SIG-M5 treated with dmso at 0.1 percent for 504 hours (cell line): ENCODE measurements at regions not wholly inside any gene's neighbourhood (a gene's known extent, or its start where the extent isn't known, plus 50 kb on each side); places are given as distances from the start of the nearest gene placed in this dataset.

ENCODE experiments used
- DNase-seq: peaks from one replicate; lab custom pipeline; 2025; ENCODE audit not compliant: unreplicated experiment; lab: John Stamatoyannopoulos, UW

DNA sequence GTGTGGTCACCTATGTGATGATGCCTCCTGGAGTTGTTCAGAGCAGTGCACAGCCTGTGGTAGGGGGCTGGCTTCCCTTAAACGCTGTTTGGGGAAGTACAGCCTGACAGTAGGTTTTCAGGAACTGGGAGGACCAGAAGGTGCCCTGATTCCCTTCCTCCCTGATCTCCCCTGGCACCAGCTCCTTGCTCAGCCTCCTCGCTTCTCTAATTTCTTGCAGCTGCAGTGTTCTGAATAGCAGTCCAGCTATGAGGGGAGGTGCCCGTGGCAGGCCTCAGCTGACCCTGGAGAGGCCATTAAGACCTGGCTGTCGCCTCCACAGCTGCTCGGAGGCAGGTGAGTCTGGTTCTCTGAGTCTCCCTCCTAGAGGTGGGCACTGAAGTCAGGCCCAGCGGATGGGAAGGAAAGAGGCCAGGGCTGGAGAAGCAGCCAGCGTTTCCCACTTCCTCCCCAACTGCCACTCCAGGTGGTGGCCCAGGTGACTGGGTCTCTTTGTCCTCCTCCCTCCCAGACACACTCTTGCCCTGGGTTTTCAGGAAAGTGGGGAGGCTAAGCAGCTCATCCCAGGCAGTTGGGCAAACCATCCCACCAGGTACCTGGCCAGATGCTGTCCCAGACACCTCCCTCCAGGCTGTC is 52.0 kb upstream of the RPL11 start:
- peak; percentile 2 for DNase-seq

DNA sequence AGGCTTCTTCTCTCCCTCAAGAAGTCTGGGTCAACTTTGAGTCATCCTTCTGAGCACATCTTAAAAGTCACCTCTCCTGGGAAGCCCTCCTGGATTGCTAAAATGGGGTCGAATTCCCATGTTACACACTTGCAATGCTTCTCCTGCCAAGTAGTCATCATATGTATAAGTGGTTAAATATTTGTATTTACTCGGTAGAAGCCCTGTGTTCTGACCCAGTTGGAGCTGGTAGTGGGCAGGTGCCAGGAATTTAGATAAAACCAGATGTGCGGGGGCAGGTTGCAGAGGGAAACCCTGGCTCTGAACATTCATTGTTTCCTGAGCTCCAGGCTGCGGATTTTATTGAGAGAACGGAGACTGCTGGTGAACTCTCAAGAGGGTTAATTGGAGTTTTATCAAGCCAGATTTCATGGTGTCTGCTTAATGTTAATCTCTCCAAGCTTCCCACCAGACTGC is 52.8 kb upstream of the RPL11 start:
- no peak for DNase-seq

DNA sequence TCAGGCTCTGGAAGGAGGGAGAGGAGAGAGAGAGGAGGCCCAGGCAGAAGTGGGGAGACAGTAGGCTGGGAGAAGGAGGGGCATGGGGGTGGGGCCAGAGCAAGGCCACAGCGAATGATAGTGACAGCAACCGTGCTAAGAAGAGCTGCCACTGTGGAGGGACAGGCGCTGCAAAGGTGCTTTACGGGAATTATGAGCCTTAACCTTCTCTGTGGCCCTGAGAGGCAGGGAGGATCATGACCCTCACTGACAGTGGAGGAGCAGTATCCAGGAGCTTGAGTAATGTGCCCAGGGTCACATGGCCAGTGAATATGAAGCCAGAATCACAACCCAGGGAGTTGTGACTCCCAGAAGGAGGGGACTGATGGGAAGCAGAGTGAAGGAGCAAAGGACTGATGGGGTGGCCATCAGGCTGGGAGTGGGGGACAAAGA is 53.4 kb upstream of the RPL11 start:
- DNase-seq: no peak

DNA sequence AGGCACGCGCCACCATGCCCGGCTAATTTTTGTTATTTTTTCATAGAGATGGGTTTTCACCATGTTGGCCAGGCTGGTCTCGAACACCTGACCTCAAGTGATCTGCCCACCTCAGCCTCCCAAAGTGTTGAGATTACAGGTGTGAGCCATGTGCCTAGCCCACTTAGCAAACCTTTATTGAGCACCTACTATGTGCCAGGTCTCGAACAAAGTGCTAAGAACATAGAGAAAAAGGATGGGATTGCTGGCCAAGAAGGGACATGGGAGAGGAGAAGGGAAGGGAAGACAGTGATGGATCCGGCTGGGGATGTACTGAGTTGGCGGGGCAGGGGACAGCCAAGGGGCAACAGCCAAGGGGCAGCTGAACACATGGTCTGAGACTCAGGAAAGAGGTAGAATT is 55.6 kb upstream of the RPL11 start:
- DNase-seq: no peak

DNA sequence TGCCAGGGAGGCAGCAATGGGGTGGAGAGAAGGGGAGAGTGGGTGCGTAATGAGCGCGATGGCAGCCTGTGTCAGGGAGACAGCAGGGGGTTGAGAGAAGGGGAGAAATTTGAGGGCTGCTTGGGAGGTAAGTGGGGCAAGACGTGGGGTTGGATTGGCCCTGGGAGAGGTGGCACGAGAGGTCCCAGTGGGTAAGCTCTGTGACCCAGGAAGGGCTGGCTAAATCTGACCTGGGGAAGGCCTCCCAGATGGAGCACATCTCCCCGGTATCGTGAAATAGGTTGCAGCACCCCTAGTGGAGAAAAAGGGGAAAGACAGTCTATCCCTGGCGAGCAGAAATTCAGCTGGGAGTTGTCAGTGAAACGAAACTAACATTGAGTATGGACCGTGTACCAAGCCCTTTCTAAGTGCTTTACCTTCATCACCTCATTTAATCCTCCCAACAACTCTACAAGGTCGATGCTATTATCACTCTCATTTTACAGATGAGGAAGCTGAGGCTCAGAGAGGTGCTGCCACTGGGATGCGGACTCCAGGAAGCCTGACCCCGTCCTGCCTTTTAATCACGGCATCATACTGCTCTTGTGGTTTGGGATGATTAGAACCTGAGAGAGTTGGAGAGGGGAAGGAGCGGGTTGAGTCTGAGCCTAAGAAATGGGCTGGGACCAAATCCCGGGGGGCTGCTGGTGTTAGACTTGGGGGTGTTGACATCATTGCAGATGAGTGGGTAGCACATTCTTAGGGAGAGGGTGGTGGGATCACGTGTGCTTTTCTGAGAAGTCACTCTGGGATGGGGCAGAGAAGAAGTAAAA is 56.6 kb upstream of the RPL11 start:
- peak; percentile 70 for DNase-seq

DNA sequence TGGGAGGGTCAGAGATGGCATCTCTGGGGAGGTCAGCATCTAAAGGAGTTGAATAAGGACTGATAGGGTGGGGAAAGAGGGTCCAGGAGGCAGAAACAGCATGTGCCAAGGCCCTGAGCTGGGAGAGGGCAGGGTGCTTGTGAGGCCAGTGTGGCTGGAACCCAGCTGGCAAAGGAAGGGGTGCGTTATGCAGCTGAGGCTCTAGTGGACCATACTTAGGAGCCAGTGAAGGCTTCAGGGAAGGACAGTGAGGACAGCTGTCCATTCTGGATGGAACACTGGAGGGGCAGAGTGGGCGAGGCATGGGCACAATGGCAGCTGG is 57.1 kb upstream of the RPL11 start:
- no peak for DNase-seq

DNA sequence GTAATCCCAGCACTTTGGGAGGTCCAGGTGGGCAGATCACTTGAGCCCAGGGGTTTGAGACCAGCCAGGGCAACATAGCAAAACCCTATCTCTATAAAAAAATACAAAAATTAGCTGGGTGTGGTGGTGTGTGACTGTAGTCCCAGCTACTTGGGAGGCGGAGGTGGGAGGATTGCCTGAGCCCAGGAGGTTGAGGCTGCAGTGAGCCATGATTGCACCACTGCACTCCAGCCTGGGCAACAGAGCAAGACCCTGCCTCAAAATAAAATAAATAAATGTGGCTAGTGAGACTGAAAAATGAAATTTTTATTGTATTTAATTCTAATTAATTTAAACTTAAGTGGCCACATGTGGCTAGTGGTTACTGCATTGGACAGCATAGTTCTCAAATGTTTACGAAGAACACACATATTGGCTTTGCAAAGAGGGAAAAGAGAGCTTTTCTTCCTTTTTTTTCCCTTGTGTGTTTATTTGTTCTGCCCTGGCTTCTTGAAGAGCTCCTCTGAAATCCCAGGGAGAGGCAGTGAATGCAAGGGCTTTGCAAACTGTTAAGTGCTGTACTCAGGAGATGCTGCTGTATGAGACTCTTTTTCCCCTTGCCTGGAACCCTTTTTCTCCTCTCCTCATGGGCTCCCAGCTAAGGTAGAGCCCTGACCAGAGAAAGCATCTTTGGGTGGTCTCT is 59.0 kb upstream of the RPL11 start:
- DNase-seq: no peak

DNA sequence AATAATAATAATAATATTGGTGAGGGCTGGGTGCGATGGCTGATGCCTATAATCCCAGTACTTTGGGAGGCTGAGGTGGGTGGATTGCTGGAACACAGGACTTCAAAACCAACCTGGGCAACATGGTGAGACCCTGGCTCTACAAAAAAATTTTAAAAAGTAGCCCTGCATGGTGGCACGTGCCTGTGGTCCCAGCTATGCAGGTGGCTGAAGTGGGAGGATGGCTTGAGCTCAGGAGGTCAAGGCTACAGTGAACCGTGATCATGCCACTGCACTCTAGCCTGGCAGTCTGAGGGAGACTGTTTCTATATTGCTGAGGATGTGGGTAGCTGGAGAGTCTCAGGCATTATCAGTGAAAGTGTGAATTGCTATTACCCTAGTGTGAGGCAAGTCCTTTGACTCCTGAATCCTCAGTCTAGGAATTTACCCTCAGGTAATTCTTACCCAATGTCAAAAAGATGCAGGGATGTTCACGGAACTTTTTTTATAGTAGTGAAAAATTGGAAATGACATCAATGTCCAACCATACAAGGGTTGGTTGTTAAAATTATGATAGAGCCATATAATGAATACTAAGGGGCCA is 61.8 kb upstream of the RPL11 start:
- no peak for DNase-seq

DNA sequence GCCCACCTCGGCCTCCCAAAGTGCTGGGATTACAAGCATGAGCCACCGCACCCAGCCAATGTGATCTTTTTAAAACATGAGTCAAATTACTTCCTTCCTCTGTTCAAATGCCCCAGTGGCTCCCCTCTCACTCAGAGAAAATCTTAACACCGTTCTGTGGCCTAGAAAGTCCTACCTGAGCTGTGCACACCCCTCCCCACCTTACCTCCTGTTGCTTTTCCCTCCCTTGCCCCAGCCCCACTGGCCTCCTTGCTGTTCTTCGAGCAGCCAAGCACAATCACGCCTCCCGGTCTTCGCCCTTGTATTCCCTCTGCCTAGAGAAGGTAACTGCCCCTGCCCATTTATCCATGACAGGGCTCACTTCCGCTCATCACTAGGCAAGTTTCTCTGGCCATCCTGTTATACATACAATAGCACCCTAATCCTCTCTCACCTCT is 62.6 kb upstream of the RPL11 start:
- DNase-seq: no peak

DNA sequence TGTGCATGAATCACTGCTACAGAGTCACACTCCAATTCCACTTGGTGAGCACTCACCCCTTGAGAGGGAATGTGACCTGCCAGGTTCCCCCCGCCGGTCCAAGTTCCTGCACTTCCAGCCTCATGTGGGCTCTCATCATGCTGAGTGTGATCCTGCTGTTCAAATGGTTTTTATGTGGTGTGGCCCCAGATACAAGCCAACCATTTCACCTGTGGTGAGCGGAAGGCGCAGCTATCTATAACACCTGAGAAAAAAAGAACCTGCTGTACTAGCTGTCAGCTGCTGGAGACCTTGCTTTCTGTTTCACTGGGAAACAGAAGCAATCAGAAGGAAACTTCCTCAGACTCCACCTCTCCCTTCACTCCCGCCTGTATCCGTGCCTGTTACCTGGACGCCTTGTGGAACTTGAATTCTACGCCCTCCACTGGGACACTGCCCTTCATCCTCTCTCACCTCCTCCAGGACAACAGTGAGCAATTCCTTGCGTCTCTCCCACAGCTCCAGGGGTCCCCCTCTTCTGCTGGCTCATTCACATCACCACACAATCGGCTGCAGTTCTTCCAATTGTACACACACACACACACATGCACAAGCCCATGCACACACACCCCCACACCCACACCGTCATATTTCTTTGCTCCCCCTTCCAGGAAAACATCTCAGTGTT is 64.4 kb upstream of the RPL11 start:
- no peak for DNase-seq

DNA sequence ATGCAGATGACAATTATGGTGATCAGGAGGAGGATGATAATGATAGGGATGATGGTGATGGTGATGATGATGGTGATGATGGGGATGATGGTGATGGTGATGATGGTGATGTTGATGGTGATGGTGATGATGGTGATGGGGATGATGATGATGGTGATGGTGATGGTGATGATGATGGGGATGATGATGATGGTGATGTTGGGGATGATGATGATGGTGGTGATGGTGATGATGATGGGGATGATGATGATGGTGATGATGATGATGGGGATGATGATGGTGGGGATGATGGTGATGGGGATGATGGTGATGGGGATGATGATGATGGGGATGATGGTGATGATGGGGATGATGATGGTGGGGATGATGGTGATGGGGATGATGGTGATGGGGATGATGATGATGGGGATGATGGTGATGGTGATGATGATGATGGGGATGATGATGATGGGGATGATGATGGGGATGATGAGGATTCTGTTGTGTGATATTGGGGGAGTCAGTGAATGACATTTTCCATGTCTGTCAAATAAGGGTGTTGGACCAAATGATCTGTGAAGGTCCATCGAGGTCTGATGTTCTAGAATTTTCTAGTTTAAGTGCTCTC is 65.6 kb upstream of the RPL11 start:
- DNase-seq: no peak

DNA sequence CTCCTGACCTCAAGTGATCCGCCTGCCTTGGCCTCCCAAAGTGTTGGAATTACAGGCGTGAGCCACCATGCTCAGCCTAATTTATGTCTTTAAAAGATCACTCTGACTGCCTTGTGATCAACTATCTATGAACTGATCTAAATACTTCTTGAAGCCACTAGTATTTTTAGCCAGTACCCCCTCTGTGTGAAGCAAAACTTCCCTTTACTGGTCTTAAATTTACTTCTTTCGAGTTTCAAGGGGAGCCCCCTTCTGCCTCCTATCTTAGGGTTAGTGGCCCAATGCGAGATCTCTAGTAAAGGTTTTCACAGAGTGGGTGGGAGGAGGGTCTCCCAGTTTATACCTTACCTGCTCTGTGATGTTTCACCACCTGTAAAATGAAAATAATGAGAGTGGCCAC is 66.1 kb upstream of the RPL11 start:
- DNase-seq: no peak

DNA sequence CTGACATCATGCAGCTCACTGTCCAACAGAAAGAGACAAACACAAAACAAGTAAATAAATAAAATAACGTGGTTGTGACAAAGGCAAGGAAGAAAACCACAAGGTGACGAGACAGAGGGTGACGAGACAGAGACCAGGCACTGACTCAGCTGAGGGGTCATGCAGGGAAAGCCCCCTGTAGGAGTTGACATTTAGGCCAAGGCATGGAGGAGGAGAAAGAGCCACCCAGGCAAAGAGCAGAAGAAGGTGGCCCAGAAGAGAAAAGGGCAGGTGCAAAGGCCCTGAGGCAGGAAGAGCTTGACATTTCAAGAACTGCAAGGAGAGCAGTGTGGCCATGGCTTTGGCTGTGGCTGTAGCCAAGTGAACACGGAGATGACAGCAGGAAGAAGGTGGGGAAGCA is 65.1 kb upstream of the ID3 start:
- no peak for DNase-seq

DNA sequence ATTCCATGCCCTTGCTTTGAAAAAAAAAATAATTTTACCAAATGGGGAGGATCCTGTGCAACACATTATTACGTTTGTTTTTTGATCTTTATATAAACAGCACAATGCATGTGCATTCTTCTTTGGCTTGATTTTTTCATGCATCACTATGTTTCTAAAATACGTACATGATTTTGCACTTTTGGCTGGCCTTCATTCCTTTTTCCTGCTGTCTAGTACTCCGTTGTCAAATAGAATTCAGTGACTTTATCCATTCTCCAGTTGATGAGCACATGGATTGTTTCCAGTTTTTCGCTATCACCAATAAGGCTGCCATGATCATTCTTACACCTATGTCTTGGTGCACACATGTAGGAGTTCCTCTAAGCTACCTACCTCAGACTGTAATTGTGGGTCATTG is 63.0 kb upstream of the ID3 start:
- no peak for DNase-seq

DNA sequence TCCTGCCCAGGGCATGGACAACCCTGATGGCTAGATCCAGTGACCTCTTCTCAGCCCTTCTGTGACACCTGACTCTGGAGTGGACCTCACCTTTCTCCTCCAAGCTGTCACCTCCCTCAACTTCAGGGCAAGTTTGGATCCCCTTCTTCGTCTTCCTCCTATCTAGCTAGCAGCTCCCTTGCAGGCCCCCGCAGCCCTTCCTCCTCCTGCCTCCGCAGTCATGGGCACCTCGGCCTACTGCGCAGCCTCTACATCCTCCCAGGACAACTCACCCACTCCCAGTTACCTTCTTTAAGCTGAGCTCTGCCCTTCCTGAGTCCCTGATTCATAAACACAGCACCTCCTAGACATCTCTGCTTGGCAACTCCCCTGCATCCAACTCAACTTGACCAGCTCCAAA is 61.3 kb upstream of the ID3 start:
- DNase-seq: no peak

DNA sequence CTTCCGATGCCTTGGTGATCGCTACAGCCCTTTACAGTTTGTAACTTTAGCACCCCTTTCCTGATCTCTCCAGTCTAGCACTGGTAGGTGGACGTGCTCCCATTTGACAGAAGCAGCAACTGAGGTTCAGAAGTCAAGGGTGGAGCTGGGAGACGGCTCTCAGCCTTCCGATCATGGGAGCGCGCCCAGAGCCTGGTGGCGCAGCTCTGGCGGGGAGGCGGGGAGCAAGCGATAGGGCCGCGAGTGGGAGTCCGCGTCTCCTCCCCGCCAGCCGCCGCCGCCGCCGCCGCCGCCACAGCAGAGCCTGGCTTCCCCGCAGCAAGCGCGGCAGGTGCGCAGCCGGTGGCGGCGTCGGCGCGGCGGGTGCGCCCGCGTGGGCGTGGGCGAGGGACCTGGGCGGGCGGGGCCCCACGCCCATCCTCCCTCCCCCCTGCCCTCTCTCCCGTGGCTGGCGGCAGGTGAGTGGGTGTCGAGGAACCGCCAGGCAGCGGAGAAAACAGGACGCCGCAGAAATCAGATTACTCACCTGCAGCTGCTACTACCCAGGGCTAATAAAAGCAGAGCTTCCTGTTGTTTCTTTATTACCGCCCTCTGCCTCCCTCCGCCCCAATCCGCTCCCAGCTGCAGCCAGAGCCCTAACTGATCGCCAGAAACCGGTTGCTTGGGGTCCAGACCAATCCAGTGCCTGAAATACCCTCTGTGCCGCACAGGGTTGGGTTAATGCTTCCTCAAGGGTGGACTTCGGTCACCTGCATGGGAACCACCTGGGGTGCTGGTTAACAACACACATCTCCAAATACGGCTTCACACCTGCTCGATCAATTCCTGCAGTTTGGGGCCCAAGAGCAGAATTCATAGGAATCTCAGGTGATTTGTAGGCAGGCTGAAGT is 60.2 kb upstream of the ID3 start:
- DNase-seq: peak; percentile 16

DNA sequence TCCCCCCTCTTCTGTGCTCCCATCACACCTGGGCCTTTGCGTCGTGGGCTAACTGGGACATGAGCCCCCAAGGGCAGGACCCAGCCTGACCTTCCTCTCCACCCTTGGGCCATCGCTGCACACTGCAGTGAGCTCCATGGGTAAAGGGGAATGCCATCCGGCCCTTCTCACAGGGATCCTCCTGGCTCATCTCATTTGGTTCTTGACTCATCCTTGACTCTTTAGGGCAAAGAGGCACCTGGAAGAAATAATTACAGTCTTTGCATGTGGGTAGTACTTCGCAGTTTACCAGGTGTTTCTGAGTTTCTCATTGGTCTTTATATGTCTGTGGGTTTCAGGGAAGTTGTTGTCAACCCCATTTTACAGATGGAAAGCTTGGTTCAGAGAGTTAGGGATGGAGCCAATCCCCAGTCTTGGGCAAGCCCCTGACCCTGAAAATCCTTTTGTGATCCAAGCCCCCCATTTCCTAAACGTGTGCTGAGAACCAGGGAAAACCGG is 59.3 kb upstream of the ID3 start:
- DNase-seq: no peak

DNA sequence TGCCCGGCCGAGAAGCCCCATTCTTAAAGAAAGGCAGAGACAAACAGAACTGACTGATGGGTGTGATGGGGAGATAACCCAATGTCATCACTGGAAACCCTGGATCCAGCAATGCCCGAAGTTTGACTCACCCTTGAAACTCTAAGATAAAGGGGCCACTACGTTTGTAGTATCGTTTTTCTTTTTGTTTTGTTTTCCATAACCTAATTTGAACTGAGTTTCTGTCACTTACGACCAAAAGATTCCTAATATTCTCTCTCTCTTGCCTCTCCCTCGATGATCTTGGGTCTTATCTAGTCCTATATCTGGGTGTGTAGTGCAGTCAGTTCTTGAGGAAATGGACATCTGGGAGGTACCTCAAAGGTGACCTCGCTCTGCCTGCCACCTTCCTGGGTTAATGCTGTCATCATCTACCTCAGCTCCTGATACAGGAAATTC is 57.8 kb upstream of the ID3 start:
- DNase-seq: no peak

DNA sequence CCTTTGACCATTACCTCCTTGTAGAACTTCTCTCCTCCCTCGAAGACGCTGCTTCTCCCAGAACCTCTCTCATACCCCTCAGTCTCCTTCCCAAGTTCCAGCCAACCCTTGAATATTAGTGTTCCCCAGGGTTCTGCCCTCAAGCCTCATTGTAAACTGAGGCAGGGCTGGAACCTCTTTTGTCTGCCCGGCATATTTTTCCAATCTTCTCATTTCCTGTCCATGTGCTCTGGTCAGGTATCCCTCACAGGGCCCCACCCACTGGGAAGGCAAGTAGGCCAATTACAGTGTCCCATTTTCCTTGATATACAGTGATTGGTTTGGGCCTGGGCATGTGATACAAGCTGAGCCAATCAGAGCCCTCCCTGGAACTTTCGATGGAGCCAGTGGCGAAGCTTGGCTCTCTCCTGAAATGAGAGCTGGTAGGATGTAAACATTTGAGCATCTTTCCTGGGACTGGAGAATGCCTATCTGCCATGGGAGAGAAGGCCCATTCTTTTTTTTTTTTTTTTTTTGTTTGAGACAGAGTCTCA is 57.1 kb upstream of the ID3 start:
- no peak for DNase-seq
